IMR-90 (cell line): ENCODE measurements at regions not wholly inside any gene's neighbourhood (a gene's known extent, or its start where the extent isn't known, plus 50 kb on each side); places are given as distances from the start of the nearest gene placed in this dataset.

Source experiments
- ATAC-seq: fragments of 200-7000 bp; cut with Tn5 transposase; 2 replicates; pipeline ENCODE4 v1.9.1; 2020; ENCODE audit warnings: low read depth, mild to moderate bottlenecking, moderate library complexity
- BruUV-seq: library from RNA; stranded (reverse); fragments of 400-500 nt; replicated peaks from 2 replicates; lab custom pipeline; 2021; lab: Mats Ljungman, UMichigan
- CTCF ChIA-PET: fragments of 300-600 bp; formaldehyde crosslinking; extraction: SDS; loops from one replicate; lab custom pipeline; 2021; ENCODE audit warnings: antibody characterized with exemption; lab: Yijun Ruan, JAX
- POLR2A ChIA-PET: fragments of 300-600 bp; sonication (Branson Sonifier 250); formaldehyde crosslinking; loops from one replicate; lab custom pipeline; 2022; ENCODE audit warnings: antibody characterized with exemption; ENCODE audit not compliant: unreplicated experiment; lab: Charles Lee
- DNase-seq: peaks from one replicate; pipeline ENCODE4 v3.0.0; 2013
- H2AFZ ChIP-seq: replicated peaks from 2 replicates; pipeline ENCODE3; 2013; ENCODE audit warnings: low read length, mild to moderate bottlenecking; ENCODE audit not compliant: poor library complexity
- H2AK5ac ChIP-seq: 2 replicates; pipeline ENCODE4 v1.6.1; 2013; ENCODE audit warnings: low read depth, low read length, inconsistent platforms
- H2AK9ac ChIP-seq: replicated peaks from 2 replicates; pipeline ENCODE3; 2013; ENCODE audit warnings: mild to moderate bottlenecking, low read depth, low read length, moderate library complexity; ENCODE audit not compliant: poor library complexity
- H2BK120ac ChIP-seq: 2 replicates; pipeline ENCODE4 v1.6.1; 2013; ENCODE audit warnings: low read depth, low read length, inconsistent platforms
- H2BK15ac ChIP-seq: 3 replicates; pipeline ENCODE4 v1.6.1; 2013; ENCODE audit warnings: low read depth, low read length, inconsistent platforms
- H2BK20ac ChIP-seq: 2 replicates; pipeline ENCODE4 v1.6.1; 2013; ENCODE audit warnings: low read depth, mild to moderate bottlenecking, inconsistent platforms, low read length, moderate library complexity
- H2BK5ac ChIP-seq: 2 replicates; pipeline ENCODE4 v1.6.1; 2013; ENCODE audit warnings: mild to moderate bottlenecking, low read depth, low read length, inconsistent platforms; ENCODE audit not compliant: poor library complexity, severe bottlenecking
- H3K14ac ChIP-seq: replicated peaks from 2 replicates; pipeline ENCODE4 v1.6.1; 2013; ENCODE audit warnings: low read depth, low read length, inconsistent platforms
- H3K18ac ChIP-seq: 2 replicates; pipeline ENCODE4 v1.6.1; 2013; ENCODE audit warnings: low read depth, low read length, control low read depth
- H3K23ac ChIP-seq: 2 replicates; pipeline ENCODE4 v1.6.1; 2013; ENCODE audit warnings: low read depth, low read length, inconsistent platforms
- H3K27ac ChIP-seq: 2 replicates; pipeline ENCODE4 v1.5.1; 2013; ENCODE audit warnings: mild to moderate bottlenecking, control low read depth, low read length; ENCODE audit not compliant: insufficient read depth
- H3K27me3 ChIP-seq: 2 replicates; pipeline ENCODE4 v1.6.1; 2013; ENCODE audit warnings: low read length; ENCODE audit not compliant: control insufficient read depth, insufficient read depth
- H3K36me3 ChIP-seq: 2 replicates; pipeline ENCODE4 v1.6.1; 2013; ENCODE audit warnings: low read length, mixed read lengths; ENCODE audit not compliant: control insufficient read depth, insufficient read depth
- H3K4ac ChIP-seq: 2 replicates; pipeline ENCODE4 v1.6.1; 2013; ENCODE audit warnings: low read depth, low read length, inconsistent platforms
- H3K4me1 ChIP-seq: 2 replicates; pipeline ENCODE4 v1.6.1; 2013; ENCODE audit warnings: low read length, mixed read lengths; ENCODE audit not compliant: control insufficient read depth, insufficient read depth
- H3K4me2 ChIP-seq: 2 replicates; pipeline ENCODE4 v1.6.1; 2013; ENCODE audit warnings: low read depth, mild to moderate bottlenecking, control low read depth, low read length, moderate library complexity
- H3K4me3 ChIP-seq: 2 replicates; pipeline ENCODE4 v1.5.1; 2013; ENCODE audit warnings: low read depth, mild to moderate bottlenecking, control low read depth, low read length, moderate library complexity; ENCODE audit not compliant: insufficient read depth
- H3K56ac ChIP-seq: 2 replicates; pipeline ENCODE4 v1.6.1; 2013; ENCODE audit warnings: low read length, inconsistent platforms; ENCODE audit not compliant: insufficient read depth; ENCODE audit errors: extremely low read depth
- H3K79me1 ChIP-seq, 2 experiments: 2 replicates each; pipeline ENCODE4 v1.6.1; 2013; ENCODE audit warnings: low read length in 2 of 2, inconsistent platforms in 1 of 2, low read depth in 1 of 2
- H3K9ac ChIP-seq: 2 replicates; pipeline ENCODE4 v1.6.1; 2013; ENCODE audit warnings: low read depth, low read length, control low read depth
- H3K9me1 ChIP-seq: 2 replicates; pipeline ENCODE4 v1.6.1; 2013; ENCODE audit warnings: low read length, inconsistent platforms; ENCODE audit not compliant: insufficient read depth
- H3K9me3 ChIP-seq: 2 replicates; pipeline ENCODE4 v1.6.1; 2013; ENCODE audit warnings: low read length; ENCODE audit not compliant: control insufficient read depth, insufficient read depth
- H4K20me1 ChIP-seq: 2 replicates; pipeline ENCODE4 v1.6.1; 2013; ENCODE audit warnings: low read length, inconsistent platforms; ENCODE audit not compliant: insufficient read depth
- H4K5ac ChIP-seq: 2 replicates; pipeline ENCODE4 v1.6.1; 2013; ENCODE audit warnings: mild to moderate bottlenecking, low read depth, low read length, control low read depth
- H4K8ac ChIP-seq, 2 experiments: 2 replicates each; pipeline ENCODE4 v1.6.1; 2013; ENCODE audit warnings: low read depth in 2 of 2, low read length in 2 of 2, control low read depth in 1 of 2, inconsistent platforms in 1 of 2
- H4K91ac ChIP-seq: 2 replicates; pipeline ENCODE4 v1.6.1; 2013; ENCODE audit warnings: low read depth, low read length, inconsistent platforms; ENCODE audit not compliant: insufficient read depth
- CHD1 ChIP-seq: IDR thresholded peaks from 2 replicates; pipeline ENCODE4 v1.6.1; 2012; ENCODE audit warnings: low read depth, low read length, improper control_type of control experiment
- NFE2L2 ChIP-seq: fragments of 150-350 bp; IDR thresholded peaks from 2 replicates; pipeline ENCODE4 v1.6.1; 2016; ENCODE audit warnings: low read depth, mild to moderate bottlenecking, low read length
- WGBS, 2 experiments: methylation state at CpG; one replicate each; pipeline versions ENCODE4 v1.1.5 to v1.1.7; 2013; ENCODE audit warnings: missing lambda C conversion rate in 2 of 2; ENCODE audit not compliant: insufficient read length in 1 of 2; ENCODE audit errors: extremely low coverage in 2 of 2; 5-methylcytosine and 5-hydroxymethylcytosine counted together
- dilution Hi-C: fragments of 300-500 bp; cut with HindIII; formaldehyde crosslinking; loops from one replicate; pipeline ENCODE4 v1.14.3; 2018; ENCODE audit warnings: low sequenced_read_pairs; ENCODE audit not compliant: unreplicated experiment
- in situ Hi-C: fragments of 300-500 bp; cut with MboI; formaldehyde crosslinking; loops from 3 replicates; pipeline ENCODE4 v1.14.3; 2019; ENCODE audit warnings: low sequenced_read_pairs, inconsistent platforms, mixed read lengths
- intact Hi-C: fragments of 100-400 bp; cut with micrococcal nuclease; formaldehyde crosslinking; loops from 2 replicates; pipeline ENCODE4 v1.10.0; 2022

DNA sequence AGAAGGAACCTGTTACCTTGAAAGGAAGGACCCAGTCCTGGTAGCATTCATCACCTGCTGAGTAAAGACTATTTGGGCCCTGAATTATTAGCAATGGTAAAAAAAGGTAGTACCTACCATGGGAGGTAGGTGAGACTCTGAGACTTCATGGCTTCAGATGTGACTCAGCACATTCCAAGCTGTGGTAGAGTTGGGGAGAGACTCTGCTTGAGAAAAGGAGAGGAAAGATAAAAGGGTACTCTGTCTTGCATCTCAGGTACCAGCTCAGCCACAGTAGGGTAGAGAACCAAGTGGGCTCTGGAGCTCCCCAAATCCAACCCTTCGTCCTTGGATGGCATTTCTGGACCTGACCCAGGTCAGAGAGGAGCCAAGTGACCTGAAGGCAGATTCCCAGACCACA lies 430.4 kb downstream of the TBL1XR1 start:
- H4K20me1 ChIP-seq = no peaks in the 10 kb centered on the region
- no peaks in the 10 kb centered on the region for H3K36me3 ChIP-seq
- no peak overlapping the region for H3K18ac ChIP-seq
- H2BK15ac ChIP-seq = no peak overlapping the region
- H3K9me1 ChIP-seq = no peaks in the 10 kb centered on the region
- H2BK5ac ChIP-seq = no peak overlapping the region
- H3K14ac ChIP-seq = no peak overlapping the region
- no peaks in the 10 kb centered on the region for H3K27me3 ChIP-seq
- ATAC-seq (no peak), DNase-seq (no peak)
- H2BK120ac ChIP-seq = no peak overlapping the region
- TF ChIP-seq NFE2L2 (0 out of 2 replicates have a peak, but pooled peaks have one; percentile 19), CHD1 (no peak)
- dilution Hi-C loops = no loop called here
- H3K56ac ChIP-seq = no peak overlapping the region
- no CpG with 5 or more reads among the region's 1 CpG for WGBS, 2 experiments
- 0 out of 2 replicates have a peak, but pooled peaks cover 3% of the 10 kb centered on the region for H3K4me1 ChIP-seq
- H3K9ac ChIP-seq = no peak overlapping the region
- POLR2A ChIA-PET = no interaction called here
- no peak overlapping the region for H2AK5ac ChIP-seq
- CTCF ChIA-PET = interaction anchor here (0.6 kb wide), 1 partner anchor 9 kb away, joined by 4 read pairs; no protein-coding TSS in a partner anchor
- H4K8ac ChIP-seq = no peak overlapping the region
- no peaks in the 10 kb centered on the region for H3K9me3 ChIP-seq
- no peak overlapping the region for H4K5ac ChIP-seq
- no peak overlapping the region for H3K4me2 ChIP-seq
- no peak overlapping the region for H4K91ac ChIP-seq
- H3K79me1 ChIP-seq = no peaks in the 10 kb centered on the region
- BruUV-seq = no TSS peak
- in situ Hi-C loops = no loop called here
- no peak overlapping the region for H2AK9ac ChIP-seq
- no peak overlapping the region for H3K4me3 ChIP-seq
- H3K4ac ChIP-seq = no peak overlapping the region
- H2AFZ ChIP-seq = no peak overlapping the region
- no peak overlapping the region for H2BK20ac ChIP-seq
- intact Hi-C loops = no loop called here
- no peak overlapping the region for H3K23ac ChIP-seq
- no peak overlapping the region for H3K27ac ChIP-seq
